ENCODE measurements at regions not wholly inside any gene's neighbourhood (a gene's known extent, or its start where the extent isn't known, plus 50 kb on each side); places are given as distances from the start of the nearest gene placed in this dataset.

GRCh38 chr7:26989897-26990670, 105.7 kb downstream of the HOXA1 start:
- TF ChIP-seq CTCF (IDR thresholded peaks at IDR 0.05) (no peak), POLR2AphosphoS5 (IDR thresholded peaks at IDR 0.05; ENCODE audit: insufficient read depth in 1 of 2, low read depth in 1 of 2) (no peak)
